A673 (cell line): ENCODE measurements at regions not wholly inside any gene's neighbourhood (a gene's known extent, or its start where the extent isn't known, plus 50 kb on each side); places are given as distances from the start of the nearest gene placed in this dataset.

ENCODE experiments used
- EZH2 ChIP-seq: fragments of 200-600 bp; sonication (generic); IDR thresholded peaks from 2 replicates; pipeline ENCODE4 v1.6.1; 2017; ENCODE audit warnings: borderline replicate concordance, low read depth, mild to moderate bottlenecking, mixed read lengths, antibody characterized with exemption, low read length; ENCODE audit not compliant: poor library complexity, severe bottlenecking
- TF ChIP-seq, protein P1 (sequence below): fragments of 300-800, 200-600 bp; sonication (generic); conservative IDR thresholded peaks from 2 replicates; pipeline ENCODE4 v1.5.1; 2017; ENCODE audit warnings: low read depth, mild to moderate bottlenecking, antibody characterized with exemption, low read length, moderate library complexity, mixed read lengths

GRCh38 chr22:33112580-33112979 lies 54.4 kb upstream of the SYN3 start:
- TF ChIP-seq, protein P1, sequence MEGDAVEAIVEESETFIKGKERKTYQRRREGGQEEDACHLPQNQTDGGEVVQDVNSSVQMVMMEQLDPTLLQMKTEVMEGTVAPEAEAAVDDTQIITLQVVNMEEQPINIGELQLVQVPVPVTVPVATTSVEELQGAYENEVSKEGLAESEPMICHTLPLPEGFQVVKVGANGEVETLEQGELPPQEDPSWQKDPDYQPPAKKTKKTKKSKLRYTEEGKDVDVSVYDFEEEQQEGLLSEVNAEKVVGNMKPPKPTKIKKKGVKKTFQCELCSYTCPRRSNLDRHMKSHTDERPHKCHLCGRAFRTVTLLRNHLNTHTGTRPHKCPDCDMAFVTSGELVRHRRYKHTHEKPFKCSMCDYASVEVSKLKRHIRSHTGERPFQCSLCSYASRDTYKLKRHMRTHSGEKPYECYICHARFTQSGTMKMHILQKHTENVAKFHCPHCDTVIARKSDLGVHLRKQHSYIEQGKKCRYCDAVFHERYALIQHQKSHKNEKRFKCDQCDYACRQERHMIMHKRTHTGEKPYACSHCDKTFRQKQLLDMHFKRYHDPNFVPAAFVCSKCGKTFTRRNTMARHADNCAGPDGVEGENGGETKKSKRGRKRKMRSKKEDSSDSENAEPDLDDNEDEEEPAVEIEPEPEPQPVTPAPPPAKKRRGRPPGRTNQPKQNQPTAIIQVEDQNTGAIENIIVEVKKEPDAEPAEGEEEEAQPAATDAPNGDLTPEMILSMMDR, result no peak
- no peak for TF ChIP-seq EZH2
